Activated CD4-positive, alpha-beta T cell treated with anti-CD3 and anti-CD28 coated beads, Interleukin-2, amount 50 U/mL, for 4 hours (primary cell): ENCODE measurements at regions not wholly inside any gene's neighbourhood (a gene's known extent, or its start where the extent isn't known, plus 50 kb on each side); places are given as distances from the start of the nearest gene placed in this dataset.

Source experiments
- DNase-seq, 2 experiments: peaks; one replicate each; pipeline ENCODE4 v3.0.0-alpha.2; 2020

DNA sequence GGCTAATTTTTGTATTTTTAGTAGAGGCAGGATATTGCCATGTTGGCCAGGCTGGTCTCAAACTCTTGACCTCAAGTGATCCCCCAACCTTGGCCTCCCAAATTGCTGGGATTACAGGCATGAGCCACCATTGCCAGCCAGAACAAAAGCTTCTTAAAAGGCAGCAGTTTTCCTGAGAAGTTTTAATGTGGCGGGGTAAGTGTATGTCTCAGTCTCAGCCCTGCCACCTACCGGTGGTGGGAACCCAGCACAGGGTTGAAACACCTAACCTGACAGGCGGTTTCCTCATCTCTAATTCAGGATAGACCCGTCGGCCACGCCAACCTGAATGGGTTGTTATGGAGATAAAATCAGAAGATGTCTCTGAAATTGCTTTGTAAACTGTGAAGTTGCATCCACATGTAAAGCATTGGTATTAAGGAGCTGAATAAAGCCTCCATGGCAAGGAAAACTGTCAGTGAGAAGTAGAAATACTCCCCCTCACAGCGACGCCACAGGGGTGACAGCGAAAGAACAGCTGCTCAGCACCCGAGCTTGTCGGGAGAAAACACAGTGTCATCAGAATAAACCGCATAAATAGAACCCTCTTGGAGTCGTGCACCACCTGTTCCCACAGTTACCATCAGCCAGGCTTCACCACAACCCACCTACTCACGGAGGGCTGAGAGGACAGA is 165.9 kb upstream of the NCAM1 start:
- no peak for DNase-seq

DNA sequence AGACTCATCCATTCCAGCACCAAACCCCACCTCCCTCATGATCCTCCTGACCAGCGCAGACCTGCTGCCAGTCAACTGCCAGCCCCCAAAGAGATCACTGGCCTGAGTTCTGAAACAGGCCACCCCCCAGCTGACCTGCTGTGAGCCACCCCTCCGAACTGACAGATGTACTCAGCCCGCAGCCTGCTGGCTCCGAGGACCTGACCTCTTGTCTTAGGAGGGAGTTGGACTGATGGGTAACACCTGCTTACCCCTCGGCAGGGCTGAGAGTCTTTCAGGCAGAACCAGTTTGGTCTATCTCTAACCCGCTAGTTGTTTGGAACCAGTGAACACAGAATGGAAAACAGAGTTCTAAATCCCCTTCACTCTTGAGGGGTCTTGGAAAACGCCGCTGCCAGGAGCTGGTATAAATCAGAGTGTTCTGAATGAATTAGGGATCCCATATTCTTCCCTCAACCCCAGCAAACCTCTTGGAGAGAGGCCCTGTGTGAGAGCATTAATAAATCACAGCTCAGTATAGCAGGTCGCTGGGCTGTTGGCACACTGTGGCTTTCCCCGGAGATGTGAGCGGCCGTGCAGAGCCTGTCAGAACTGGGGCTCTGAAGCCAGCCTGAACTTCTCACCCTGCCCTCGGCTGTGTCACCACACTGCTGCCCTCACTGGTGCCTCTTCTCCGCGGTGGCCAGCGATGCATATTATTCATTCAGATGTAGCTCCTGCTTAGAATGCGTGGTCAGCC is 165.1 kb upstream of the NCAM1 start:
- DNase-seq: no peak

DNA sequence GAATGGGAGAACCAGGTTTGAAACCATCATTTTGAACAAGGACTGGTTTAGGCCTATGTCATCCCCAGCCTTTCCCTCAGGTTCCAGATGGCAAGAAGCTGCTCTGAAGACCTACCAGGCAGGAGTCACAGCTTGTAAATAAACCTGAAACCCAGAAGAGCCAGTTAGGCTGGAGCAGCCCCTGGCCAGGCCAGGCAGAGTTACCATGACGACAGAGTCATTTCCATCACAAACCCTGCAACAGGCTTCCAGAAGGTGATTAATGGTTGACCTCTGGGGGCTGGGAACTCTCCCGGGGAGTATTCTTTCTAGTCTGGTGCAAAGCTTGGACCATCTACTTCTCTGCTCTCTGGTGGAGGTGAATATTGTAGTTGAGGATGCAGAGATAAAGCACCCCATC is 164.1 kb upstream of the NCAM1 start:
- DNase-seq: no peak

DNA sequence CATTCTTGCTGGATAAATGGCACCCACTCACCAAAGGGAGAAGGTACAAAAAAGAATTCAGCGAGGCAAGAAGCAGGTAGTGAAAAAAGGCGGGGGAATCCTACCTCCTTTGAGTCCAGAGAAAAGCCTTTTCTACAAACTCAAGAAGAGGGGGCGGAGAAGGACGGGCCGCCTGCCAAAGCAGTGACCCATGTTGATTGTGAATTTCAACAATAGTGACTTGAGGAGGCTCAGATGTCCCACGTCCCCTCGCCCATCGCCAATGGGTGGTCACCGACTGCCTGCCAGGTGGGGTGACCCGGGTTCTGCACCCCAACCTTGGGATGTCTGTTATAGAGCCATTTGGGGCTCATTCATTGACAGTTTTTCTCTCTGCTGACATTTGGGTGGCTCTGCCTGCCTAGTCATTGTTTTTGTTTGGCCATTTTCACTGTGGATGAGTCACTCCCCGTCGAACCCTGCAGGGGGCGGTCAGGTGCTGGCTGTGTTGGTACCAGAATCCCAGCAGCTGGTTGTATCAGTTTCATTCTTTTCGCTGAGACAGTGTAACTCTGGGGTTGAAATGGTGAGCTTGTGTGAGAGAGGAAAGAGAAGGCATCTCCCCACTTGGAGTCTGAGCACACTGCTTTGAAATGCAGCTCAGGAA is 163.4 kb upstream of the NCAM1 start:
- DNase-seq: no peak

DNA sequence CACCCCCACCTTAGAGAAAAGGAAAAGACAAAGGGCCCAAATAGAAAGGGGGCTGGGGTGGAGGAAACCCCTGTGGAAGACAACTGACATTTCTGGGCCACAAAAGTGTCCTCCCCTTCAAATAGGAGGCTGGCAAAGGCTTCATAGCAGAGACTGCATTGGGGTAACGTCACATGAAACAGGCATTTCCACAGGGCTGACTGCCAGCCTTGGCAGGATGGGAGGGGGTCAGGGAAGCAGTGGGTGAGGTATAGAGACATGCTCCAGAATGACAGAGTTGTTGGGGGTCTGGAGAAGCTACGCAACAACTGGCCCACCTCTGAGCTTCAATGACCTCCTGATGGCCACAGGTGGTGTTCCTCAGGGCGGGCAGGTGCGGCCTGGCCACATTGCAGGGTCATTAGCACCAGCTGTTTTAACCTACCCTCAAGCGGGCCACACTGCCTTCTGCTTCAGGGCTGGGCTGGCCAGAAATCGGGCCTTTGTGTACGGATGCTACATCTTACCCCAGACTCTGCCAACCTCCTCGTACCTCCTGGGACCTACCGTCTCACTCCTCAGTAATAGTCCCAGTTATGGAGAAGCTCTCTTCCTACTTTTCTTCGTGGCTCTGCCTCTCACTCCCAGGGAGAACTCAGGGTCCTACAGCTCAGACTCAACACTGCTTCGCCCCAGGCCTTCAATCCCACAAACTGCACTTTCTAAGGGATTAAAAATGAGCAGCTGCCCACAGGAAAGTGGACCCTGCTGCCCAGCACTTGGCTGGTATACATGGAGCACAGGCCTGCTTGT is 160.0 kb upstream of the NCAM1 start:
- no peak for DNase-seq

DNA sequence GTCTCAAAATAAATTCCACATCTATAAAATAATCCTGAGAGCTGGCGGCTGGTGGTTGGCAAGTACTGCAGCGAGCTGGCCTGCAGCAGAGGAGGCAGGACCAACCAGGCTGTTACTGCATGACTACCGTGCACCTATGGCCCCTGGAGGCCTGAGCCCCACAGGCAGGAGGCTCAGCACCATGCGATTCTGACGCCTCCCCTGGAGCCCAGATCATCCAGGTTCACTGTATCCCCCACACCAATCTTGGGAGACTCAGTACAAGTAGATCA is 159.5 kb upstream of the NCAM1 start:
- no peak for DNase-seq

DNA sequence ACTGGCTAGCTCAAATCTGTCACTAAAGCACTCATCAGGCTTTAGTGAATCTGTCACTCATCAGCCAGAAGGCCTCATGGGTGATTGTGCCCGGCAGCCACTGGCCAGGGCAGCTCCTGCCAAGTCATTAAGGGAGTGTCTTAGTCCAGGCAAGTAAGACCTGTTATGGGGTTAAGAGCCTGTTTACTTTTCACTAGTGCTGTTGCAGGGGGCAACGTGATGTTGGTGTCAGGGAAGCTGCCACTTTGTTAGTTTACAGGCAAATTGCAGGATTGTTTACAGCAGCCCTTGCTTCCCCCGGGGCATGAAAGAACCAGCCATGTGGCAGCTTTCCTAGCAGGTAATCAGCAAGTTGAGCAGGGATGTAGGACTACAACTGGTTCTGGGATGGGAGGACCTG is 155.6 kb upstream of the NCAM1 start:
- DNase-seq: no peak

DNA sequence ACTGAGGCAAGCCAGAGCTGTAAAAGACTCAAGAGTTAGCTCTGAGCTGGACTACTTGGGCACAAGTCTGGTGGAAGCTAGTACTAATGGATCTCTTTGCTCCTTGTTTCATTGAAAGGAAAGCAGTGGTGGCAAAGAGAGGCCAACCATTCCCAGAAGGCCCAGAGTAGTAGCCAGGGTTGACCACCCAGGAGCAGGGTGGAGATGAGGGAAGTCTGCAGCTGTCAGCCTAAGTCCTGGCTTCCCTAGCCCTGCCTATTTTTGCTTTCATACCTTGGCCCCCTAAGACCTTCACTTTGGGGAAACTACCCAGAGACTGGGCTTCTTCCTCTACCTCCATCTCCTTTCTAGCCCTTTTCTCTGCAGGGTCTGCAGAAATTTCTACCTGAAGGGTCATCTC is 155.0 kb upstream of the NCAM1 start:
- DNase-seq: no peak

DNA sequence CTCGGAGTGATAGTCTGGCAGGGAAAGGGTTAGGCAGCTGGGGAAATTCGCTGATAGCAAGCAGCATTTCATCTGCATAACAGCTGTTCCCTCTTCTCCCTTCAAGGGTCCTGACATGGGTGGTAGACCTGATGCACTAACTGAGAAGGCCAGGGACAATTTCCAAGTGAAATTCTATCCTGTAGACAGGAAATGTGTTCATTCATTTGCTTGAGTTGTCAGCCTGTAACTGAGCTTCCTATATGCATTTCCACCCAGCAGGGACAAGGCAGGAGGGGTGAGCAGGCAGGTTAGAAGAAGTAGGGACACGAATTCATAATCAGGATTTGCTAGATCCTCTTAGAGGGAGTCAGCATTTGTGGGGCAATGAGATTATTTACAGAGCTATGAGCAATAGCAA is 154.3 kb upstream of the NCAM1 start:
- no peak for DNase-seq

DNA sequence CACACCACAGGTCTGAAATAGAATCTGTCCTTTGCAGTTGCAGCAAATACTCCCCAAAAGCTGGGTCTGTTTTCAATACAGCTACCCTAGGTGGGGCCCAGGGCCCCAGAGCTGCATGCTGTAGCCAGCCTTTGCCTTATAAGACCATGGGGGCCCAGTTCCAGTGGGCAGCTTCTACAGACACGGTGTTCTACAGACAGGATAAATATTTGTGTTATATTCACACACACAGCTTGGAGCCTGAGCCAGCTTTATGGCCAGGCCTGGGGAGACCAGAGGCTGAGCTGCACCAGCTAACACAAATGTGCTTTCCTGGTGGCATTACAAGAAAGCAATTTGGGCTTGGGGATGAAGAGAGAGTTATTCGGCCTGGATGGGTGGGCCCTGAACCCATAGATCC is 151.8 kb upstream of the NCAM1 start:
- no peak for DNase-seq

DNA sequence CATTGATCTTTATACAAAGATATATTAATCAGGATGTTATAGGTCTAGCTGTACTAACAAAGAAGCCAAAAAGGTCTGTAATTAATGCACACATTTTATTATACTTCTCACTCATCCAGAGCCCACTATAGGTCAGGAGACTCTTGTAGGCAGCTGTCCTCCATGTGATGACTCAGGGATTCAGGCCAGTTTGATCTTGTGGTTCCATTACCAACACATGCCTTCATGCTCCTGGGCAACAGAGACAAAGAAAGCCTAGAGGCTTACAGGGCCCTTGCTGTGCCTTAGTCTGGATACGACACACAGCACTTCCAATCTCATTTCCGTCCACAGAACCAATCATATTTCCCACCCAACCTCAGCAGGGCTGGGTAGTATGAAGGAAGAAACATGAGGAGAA is 150.3 kb upstream of the NCAM1 start:
- DNase-seq: no peak

DNA sequence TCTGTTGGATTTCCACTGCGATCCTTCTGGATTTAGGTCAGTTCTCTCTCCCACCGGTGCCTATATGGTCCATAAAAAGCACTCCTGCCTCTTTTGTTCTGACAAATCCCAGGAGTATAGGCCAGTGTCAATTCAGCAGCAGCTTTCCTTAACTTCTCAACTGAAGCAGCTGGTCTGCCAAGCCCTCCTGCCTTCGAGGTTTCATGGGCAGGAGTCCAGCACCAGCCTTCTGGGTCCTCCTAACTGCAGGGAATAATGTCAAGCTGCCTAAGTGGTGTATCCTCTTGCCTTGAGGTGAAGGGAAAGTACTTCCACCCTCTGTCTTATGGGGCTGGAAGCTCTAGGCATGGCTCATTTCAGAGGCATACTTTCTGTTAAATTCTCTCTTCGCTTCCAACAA is 149.4 kb upstream of the NCAM1 start:
- no peak for DNase-seq

DNA sequence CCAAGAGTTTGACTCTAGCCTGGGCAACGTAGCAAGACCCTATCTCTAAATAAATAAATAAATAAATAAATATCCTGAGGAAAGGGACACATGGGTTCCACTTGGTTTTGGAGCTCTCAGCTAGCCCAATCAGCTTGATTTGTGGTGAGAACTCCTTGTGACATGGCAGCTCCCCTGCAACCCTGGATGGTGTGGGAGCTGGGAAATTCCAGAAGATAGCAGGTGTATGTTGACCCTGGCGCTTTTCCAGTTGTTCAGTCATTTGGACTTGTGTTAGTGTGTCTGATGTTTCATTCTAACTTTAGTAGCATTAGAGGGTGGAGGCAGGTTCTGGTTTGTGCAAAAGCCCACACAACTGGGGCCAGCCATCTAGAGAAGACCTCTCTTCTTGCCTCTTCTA is 148.5 kb upstream of the NCAM1 start:
- no peak for DNase-seq

DNA sequence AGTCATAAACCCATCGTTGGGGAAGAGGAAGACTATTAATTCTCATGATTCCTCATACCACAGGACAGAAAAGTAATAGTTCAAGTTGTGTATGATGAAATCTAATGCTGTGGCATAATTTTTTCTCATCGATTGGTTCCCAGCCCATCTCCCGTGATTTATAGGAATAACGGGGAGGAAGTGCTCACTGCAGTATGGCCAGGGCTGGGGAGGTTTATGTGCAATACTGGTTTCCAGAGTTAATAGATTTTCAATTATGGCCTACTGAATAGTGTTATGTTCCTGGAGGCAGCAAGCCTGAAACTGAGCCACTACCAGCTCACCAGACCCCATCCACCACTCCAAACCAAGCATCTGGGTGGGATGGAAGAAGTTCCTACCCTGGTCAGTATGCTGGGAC is 147.1 kb upstream of the NCAM1 start:
- no peak for DNase-seq

DNA sequence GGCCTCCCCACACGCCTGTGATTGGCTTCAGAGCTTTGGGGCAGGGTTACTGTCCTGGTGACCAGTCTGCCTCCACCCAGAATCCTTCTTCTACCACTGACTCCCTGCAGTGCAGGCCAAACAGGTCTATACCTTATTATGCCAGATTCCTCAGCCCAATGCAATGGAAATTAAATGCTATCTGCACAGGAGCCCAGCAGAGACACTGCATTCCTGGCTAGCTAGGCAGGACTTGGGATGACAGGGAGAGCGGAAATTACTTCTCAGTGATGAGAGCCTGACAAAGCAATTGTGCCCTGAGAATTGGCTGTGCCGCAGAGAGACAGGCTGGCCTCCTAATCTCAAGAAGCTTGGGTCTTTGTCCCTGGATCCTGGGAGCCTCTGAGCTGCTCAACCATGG is 143.8 kb upstream of the NCAM1 start:
- DNase-seq: no peak

DNA sequence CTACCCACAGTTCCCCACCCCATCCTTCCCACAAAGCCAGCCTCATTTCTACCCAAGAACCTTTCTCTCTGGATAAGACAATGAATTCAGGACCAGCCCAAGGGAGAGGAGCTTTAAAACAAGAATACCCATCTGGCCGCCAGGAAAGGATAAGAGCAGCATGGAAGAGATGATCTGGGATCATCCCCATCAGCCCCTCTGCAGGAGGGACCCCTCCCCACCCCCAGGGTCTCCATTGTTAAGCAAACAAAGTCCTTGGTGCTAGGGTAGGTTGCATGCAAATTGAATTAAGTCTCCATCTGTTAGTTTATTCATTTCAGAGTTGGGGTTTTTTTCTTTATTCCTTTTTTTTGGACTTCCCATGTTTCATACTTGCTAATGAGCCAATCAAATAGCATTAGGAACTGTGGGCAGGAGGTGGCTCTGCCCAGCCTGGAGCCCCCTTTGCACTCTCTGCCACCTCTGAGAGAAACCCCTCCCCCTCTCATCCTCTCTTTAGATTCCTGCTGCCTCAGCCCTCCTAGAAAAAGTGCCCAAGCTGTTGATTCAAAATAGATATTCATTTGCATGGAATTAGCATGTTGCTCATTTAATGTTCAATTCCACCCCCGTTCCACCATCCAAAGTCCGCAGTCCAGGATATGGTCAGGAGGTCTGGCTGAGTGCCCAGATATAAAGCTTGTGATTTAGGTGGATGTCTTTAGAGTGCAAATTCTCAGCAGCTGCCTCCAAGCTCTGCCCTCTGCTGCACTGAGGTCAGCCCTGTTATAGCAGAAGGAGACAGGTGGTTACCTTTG is 138.5 kb upstream of the NCAM1 start:
- DNase-seq: no peak

DNA sequence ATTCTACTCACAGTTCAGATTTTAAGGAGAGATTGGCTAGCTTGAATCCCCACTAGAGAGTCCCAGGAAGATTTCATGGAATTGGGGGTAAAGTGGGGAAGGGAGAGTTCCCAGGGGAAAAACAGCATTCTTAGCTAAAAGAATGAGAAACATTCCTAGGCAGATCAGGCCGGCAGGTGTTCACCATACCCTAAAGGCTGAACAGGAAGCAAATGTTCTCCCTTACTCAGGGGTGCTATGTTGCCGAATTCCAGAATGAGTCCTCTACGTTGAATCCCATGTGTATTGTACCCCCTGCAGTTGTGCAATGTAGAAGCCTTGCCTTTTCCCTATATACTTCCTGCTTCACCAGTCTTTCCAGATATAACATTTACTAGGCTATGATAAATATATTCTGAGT is 135.2 kb upstream of the NCAM1 start:
- DNase-seq: no peak

DNA sequence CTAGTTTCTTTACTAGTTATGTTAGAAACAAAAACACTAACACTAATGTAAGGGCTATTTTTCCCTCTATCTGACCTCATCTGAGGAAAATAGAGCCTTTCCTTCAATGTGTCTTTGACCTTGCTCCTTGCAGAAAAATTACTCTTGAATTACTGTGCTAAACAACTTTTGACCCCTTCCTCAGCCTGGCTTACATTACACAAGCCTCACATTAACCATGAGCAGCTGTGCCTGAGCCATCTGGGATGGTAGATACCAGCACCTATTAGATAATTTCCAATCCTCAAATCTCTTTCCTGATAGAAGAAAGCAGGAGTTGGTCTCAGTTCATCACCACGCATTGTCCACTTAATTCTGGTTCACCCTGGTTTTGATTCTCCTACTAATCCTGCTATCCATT is 134.4 kb upstream of the NCAM1 start:
- DNase-seq: no peak

DNA sequence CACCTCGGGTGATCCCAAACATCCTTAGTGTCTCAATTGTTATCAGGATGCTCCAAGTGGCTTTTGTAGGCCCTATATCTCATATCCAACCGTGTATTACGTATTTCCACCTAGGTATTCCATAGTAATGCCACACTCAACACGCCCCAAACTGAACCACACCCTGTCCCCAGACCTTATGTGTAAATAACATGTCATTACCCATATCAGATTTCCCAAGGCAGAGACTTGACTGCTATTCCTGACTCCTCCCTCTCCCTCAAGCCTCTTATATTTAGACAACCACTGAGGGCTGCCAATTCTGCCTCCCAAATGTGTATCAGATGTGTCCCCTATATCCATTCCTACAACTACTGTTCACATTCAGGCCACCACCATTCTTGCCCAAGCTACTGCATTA is 132.8 kb upstream of the NCAM1 start:
- no peak for DNase-seq

DNA sequence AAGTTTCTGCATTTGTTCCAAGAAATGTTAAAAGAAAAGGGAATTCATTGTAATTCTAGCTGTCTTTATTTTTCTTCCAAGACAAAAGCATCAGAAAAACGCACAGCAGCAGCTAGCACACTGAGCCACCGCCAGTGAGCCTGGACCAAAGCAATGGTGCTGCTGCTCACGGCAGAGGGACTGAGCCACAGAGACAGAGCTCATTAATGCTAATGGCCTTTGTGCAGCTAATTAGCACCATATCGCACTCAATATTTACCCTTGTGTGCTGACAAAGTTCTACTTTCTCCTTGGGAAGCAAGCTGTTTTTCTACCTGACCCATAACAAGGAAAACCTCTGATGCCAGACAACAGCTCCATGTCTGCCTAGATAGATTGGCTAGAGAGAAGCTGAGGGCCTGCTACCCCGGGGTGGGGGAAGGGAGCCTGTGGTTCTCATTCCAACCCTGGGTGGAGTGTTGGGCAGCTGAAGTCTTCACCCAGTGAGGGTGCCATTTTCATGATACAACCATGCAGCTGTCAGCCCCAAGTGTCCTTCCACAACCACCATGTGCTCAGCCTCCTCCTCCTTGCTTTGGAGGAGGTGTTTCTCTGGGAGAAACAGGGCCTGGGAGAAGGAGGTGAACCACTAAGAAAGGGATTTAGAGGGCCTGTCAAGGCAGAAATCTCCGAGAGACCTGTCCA is 131.1 kb upstream of the NCAM1 start:
- no peak for DNase-seq

DNA sequence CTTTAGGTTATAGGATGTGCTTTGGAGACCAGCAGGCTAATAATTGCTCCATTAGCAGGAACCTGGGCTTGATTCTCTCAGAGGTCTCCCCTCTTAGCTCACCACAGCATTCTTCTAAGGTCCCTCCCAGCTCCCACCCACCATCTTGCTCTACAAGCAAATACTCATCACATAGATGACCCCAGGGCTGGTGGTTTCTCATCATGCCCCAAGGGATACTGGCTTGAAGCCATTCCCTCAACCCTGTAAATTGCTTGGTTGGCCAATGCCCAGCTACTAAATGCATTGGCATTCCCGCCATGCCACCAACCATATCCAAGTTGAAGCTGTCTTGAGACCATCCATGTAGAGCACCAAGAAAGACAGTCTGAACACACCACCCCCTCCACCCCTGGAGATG is 130.2 kb upstream of the NCAM1 start:
- DNase-seq: no peak

DNA sequence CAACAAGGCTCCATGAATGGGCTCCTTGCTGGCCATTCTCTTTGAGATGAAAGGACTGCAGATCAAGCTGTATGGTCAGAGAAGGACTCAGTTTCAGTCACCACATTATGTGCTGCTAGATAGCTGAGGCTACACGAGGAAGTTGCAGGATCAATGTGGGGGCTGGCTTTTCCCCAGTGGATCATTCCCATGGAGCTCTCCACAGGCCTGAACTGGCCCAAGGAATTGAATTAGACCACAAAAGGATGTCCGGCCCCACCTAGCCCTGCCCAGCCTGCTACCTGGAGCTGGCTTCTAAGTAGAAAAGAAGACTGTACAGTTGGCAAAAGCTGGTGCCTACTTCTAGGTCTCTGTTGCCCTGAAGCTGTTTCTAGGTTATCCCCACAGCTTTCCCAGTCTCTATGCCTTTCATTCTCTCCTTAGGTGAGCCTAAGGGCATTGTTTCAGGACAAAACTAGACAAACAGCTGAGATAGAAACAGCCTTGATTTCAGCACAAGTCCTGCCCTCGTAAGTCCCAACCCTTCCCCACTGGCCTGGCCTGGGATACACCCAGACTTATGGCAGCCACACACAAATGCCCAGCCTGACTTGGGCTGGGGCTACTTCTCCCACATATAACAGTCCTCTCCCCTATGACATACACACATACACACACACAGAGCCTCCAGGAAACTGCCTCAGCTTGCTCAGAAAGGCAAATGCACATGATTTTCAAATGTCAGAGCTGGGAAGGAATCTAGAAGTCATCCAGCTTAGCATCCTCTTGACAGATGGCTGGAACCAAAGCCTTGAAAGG is 129.1 kb upstream of the NCAM1 start:
- no peak for DNase-seq
